ENCODE measurements at regions not wholly inside any gene's neighbourhood (a gene's known extent, or its start where the extent isn't known, plus 50 kb on each side); places are given as distances from the start of the nearest gene placed in this dataset.

DNA sequence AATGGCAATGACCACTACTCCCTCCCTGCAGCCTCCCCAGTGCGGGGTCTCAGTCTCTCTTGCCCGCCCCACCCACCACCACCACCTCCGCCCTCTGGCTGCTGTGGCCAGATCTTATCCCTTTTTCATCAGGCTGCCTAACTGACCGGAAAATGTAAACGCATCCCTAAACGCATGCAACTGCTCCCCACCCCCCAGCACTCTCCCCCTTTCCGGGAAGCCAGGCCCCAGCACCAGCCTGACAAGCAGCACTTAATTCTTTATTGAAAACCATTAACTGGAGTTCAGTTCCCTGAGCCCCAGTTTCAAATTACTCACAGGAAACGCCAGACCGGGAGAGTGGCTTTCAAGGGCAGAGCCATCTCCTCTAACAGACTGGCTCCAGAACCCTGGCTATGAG is 147.7 kb downstream of the DMRTA2 start:
- no peak for TF ChIP-seq TOX (CRISPR knock-in tag; IDR thresholded peaks at IDR 0.05; ENCODE audit: borderline replicate concordance)
- TF ChIP-seq ZNF565 (CRISPR knock-in tag; conservative IDR thresholded peaks at IDR 0.05; ENCODE audit: low read depth) = no peak
- no peak for TF ChIP-seq RARB (CRISPR knock-in tag; IDR thresholded peaks at IDR 0.05)
- TF ChIP-seq, protein P1, sequence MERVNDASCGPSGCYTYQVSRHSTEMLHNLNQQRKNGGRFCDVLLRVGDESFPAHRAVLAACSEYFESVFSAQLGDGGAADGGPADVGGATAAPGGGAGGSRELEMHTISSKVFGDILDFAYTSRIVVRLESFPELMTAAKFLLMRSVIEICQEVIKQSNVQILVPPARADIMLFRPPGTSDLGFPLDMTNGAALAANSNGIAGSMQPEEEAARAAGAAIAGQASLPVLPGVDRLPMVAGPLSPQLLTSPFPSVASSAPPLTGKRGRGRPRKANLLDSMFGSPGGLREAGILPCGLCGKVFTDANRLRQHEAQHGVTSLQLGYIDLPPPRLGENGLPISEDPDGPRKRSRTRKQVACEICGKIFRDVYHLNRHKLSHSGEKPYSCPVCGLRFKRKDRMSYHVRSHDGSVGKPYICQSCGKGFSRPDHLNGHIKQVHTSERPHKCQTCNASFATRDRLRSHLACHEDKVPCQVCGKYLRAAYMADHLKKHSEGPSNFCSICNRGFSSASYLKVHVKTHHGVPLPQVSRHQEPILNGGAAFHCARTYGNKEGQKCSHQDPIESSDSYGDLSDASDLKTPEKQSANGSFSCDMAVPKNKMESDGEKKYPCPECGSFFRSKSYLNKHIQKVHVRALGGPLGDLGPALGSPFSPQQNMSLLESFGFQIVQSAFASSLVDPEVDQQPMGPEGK (CRISPR knock-in tag; IDR thresholded peaks at IDR 0.05; ENCODE audit: borderline replicate concordance) = no peak
- TF ChIP-seq, protein P2, sequence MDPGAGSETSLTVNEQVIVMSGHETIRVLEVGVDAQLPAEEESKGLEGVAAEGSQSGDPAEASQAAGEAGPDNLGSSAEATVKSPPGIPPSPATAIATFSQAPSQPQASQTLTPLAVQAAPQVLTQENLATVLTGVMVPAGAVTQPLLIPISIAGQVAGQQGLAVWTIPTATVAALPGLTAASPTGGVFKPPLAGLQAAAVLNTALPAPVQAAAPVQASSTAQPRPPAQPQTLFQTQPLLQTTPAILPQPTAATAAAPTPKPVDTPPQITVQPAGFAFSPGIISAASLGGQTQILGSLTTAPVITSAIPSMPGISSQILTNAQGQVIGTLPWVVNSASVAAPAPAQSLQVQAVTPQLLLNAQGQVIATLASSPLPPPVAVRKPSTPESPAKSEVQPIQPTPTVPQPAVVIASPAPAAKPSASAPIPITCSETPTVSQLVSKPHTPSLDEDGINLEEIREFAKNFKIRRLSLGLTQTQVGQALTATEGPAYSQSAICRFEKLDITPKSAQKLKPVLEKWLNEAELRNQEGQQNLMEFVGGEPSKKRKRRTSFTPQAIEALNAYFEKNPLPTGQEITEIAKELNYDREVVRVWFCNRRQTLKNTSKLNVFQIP (CRISPR knock-in tag; IDR thresholded peaks at IDR 0.05; ENCODE audit: borderline replicate concordance, low read depth) = no peak
- peak; percentile 29; the same call in 1 of the 2 replicates for TF ChIP-seq ISL1 (CRISPR knock-in tag; IDR thresholded peaks at IDR 0.05)
- TF ChIP-seq ZFP3 (CRISPR knock-in tag; IDR thresholded peaks at IDR 0.05) = no peak
